Panc1 (cell line): ENCODE measurements at regions not wholly inside any gene's neighbourhood (a gene's known extent, or its start where the extent isn't known, plus 50 kb on each side); places are given as distances from the start of the nearest gene placed in this dataset.

Experiments
- ATAC-seq: fragments of 200-7000 bp; cut with Tn5 transposase; 2 replicates; pipeline ENCODE4 v1.9.1; 2020; ENCODE audit warnings: mild to moderate bottlenecking, moderate library complexity
- BruUV-seq: library from RNA; stranded (reverse); fragments of 400-500 nt; replicated peaks from 2 replicates; lab custom pipeline; 2021; lab: Mats Ljungman, UMichigan
- CTCF ChIA-PET: fragments of 300-600 bp; sonication (Branson Sonifier 250); formaldehyde crosslinking; loops from one replicate; lab custom pipeline; 2022; ENCODE audit warnings: antibody characterized with exemption; lab: Charles Lee
- POLR2A ChIA-PET: fragments of 300-600 bp; sonication (Branson Sonifier 250); formaldehyde crosslinking; loops from one replicate; lab custom pipeline; 2022; ENCODE audit warnings: antibody characterized with exemption; lab: Charles Lee
- DNase-seq: peaks from one replicate; pipeline ENCODE4 v3.0.0-alpha.2; 2010; ENCODE audit warnings: low read depth, low spot score
- H3K27ac ChIP-seq: 2 replicates; pipeline ENCODE4 v1.5.1; 2011; ENCODE audit warnings: mild to moderate bottlenecking, low read length, inconsistent platforms
- H3K27me3 ChIP-seq: fragments of 200-500 bp; sonication (Bioruptor generic); 2 replicates; pipeline ENCODE4 v1.6.0; 2014; ENCODE audit warnings: low read length, inconsistent platforms; ENCODE audit not compliant: control insufficient read depth, insufficient read depth
- H3K36me3 ChIP-seq: fragments of 200-500 bp; sonication (Bioruptor generic); 2 replicates; pipeline ENCODE4 v1.5.1; 2014; ENCODE audit warnings: inconsistent platforms, mild to moderate bottlenecking, low read length, moderate library complexity; ENCODE audit not compliant: control insufficient read depth, insufficient read depth
- H3K4me1 ChIP-seq: 2 replicates; pipeline ENCODE4 v1.5.1; 2011; ENCODE audit warnings: inconsistent platforms, mild to moderate bottlenecking, low read length, moderate library complexity; ENCODE audit not compliant: control insufficient read depth, insufficient read depth
- H3K4me3 ChIP-seq, 2 experiments: 2 replicates each; pipeline ENCODE4 v1.5.1; 2011 to 2012; ENCODE audit warnings: low read depth in 2 of 2, low read length in 2 of 2, mild to moderate bottlenecking in 2 of 2, inconsistent platforms in 1 of 2, moderate library complexity in 1 of 2
- H3K9me3 ChIP-seq: fragments of 200-500 bp; sonication (Bioruptor generic); 2 replicates; pipeline ENCODE4 v1.5.1; 2014; ENCODE audit warnings: low read depth, mild to moderate bottlenecking, inconsistent platforms, low read length, moderate library complexity; ENCODE audit not compliant: control insufficient read depth, insufficient read depth
- CTCF ChIP-seq: fragments of 450-650 bp; IDR thresholded peaks from 2 replicates; pipeline ENCODE4 v1.5.1; 2017; ENCODE audit warnings: mild to moderate bottlenecking
- POLR2AphosphoS5 ChIP-seq: IDR thresholded peaks from 2 replicates; pipeline ENCODE4 v1.6.1; 2012; ENCODE audit warnings: mild to moderate bottlenecking, low read depth, low read length, moderate library complexity
- SIN3A ChIP-seq: IDR thresholded peaks from 2 replicates; pipeline ENCODE4 v1.6.1; 2012; ENCODE audit warnings: low read depth, mild to moderate bottlenecking, low read length, moderate library complexity, borderline replicate concordance; ENCODE audit not compliant: insufficient read depth
- TCF7L2 ChIP-seq: IDR thresholded peaks from 2 replicates; pipeline ENCODE4 v1.6.1; 2011; ENCODE audit warnings: mild to moderate bottlenecking, low read depth, low read length, inconsistent platforms
- in situ Hi-C: cut with HindIII; loops from 2 replicates; pipeline ENCODE4 v1.10.0; 2016; ENCODE audit warnings: low sequenced_read_pairs, low pct_unique_long_range_greater_than_20kb
- intact Hi-C: fragments of 100-400 bp; cut with micrococcal nuclease; formaldehyde crosslinking; loops from one replicate; pipeline ENCODE4 v1.10.0; 2022; ENCODE audit not compliant: unreplicated experiment
- TF ChIP-seq, protein P1 (sequence below), 2 experiments: IDR thresholded peaks; 2 replicates each; pipeline ENCODE4 v1.6.1; 2011 to 2012; ENCODE audit warnings: low read depth in 2 of 2, control low read depth in 1 of 2, low read length in 1 of 2, mild to moderate bottlenecking in 1 of 2, moderate library complexity in 1 of 2; ENCODE audit not compliant: insufficient read depth in 1 of 2

GRCh38 chr18:1049173-1049572, 144.5 kb downstream of the ADCYAP1 start:
- no peak for DNase-seq
- ChIA-PET POLR2A (no interaction called here), CTCF (no interaction called here)
- intact Hi-C loops: loop anchor here (5.0 kb wide), 1 partner anchor 58 kb away; no protein-coding TSS in a partner anchor
- Histone ChIP-seq H3K4me3 (no peak overlapping the region), H3K9me3 (no peaks in the 10 kb centered on the region), H3K27ac (no peak overlapping the region), H3K36me3 (no peaks in the 10 kb centered on the region), H3K27me3 (no peaks in the 10 kb centered on the region), H3K4me1 (no peaks in the 10 kb centered on the region)
- no TSS peak for BruUV-seq
- in situ Hi-C loops: no loop called here
- TF ChIP-seq, protein P1, sequence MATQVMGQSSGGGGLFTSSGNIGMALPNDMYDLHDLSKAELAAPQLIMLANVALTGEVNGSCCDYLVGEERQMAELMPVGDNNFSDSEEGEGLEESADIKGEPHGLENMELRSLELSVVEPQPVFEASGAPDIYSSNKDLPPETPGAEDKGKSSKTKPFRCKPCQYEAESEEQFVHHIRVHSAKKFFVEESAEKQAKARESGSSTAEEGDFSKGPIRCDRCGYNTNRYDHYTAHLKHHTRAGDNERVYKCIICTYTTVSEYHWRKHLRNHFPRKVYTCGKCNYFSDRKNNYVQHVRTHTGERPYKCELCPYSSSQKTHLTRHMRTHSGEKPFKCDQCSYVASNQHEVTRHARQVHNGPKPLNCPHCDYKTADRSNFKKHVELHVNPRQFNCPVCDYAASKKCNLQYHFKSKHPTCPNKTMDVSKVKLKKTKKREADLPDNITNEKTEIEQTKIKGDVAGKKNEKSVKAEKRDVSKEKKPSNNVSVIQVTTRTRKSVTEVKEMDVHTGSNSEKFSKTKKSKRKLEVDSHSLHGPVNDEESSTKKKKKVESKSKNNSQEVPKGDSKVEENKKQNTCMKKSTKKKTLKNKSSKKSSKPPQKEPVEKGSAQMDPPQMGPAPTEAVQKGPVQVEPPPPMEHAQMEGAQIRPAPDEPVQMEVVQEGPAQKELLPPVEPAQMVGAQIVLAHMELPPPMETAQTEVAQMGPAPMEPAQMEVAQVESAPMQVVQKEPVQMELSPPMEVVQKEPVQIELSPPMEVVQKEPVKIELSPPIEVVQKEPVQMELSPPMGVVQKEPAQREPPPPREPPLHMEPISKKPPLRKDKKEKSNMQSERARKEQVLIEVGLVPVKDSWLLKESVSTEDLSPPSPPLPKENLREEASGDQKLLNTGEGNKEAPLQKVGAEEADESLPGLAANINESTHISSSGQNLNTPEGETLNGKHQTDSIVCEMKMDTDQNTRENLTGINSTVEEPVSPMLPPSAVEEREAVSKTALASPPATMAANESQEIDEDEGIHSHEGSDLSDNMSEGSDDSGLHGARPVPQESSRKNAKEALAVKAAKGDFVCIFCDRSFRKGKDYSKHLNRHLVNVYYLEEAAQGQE (IDR thresholded peaks at IDR 0.05; ENCODE audit: insufficient read depth in 1 of 2, low read depth in 2 of 2, low read length in 1 of 2): no peak
- TF ChIP-seq CTCF (no peak), TCF7L2 (no peak), POLR2AphosphoS5 (no peak), SIN3A (no peak)
- ATAC-seq: no peak

- POLR2A ChIA-PET: no interaction called here
- ATAC-seq: no peak
- H3K36me3 ChIP-seq: no peaks in the 10 kb centered on the region
- BruUV-seq: no TSS peak
- DNase-seq: no peak
- CTCF ChIA-PET: no interaction called here
- no peaks in the 10 kb centered on the region for H3K4me1 ChIP-seq
- H3K9me3 ChIP-seq: no peaks in the 10 kb centered on the region
- no peak overlapping the region for H3K4me3 ChIP-seq
- in situ Hi-C loops: no loop called here
- intact Hi-C loops: no loop called here
- H3K27ac ChIP-seq: no peak overlapping the region
- TF ChIP-seq SIN3A: no peak
- TF ChIP-seq TCF7L2: no peak
- no peak for TF ChIP-seq CTCF
- TF ChIP-seq POLR2AphosphoS5: no peak
- TF ChIP-seq, protein P1 (IDR thresholded peaks at IDR 0.05; ENCODE audit: insufficient read depth in 1 of 2, low read depth in 2 of 2, low read length in 1 of 2): no peak
- no peaks in the 10 kb centered on the region for H3K27me3 ChIP-seq
These were observed 145.5 kb downstream of the ADCYAP1 start for GRCh38 chr18:1050012-1050657.
